Activated CD8-positive, alpha-beta memory T cell treated with anti-CD3 and anti-CD28 coated beads, Interleukin-2, amount 10 ng/mL, durations not matched to agents 7 days and 5 days (primary cell): ENCODE measurements at regions not wholly inside any gene's neighbourhood (a gene's known extent, or its start where the extent isn't known, plus 50 kb on each side); places are given as distances from the start of the nearest gene placed in this dataset.

Experiments
- ATAC-seq: fragments of 150-1000 bp; cut with Tn5 transposase; one replicate; pipeline ENCODE4 v1.10.0; 2021; ENCODE audit warnings: moderate library complexity
- CTCF ChIA-PET: fragments of 350-600 bp; sonication (Branson Sonifier 250); formaldehyde crosslinking; loops from one replicate; lab custom pipeline; 2021; ENCODE audit warnings: antibody characterized with exemption; lab: Charles Lee
- DNase-seq: peaks from one replicate; pipeline ENCODE4 v3.0.0-alpha.2; 2020
- H3K27ac Mint-ChIP-seq: one replicate; pipeline ENCODE4 v1.8.0; 2021; ENCODE audit warnings: mild to moderate bottlenecking, mixed read lengths
- H3K27me3 Mint-ChIP-seq: one replicate; pipeline ENCODE4 v1.8.0; 2021; ENCODE audit warnings: mixed read lengths
- H3K36me3 Mint-ChIP-seq: one replicate; pipeline ENCODE4 v1.8.0; 2021; ENCODE audit warnings: mild to moderate bottlenecking, mixed read lengths
- H3K4me1 Mint-ChIP-seq: one replicate; pipeline ENCODE4 v1.8.0; 2021; ENCODE audit warnings: mixed read lengths
- H3K4me3 Mint-ChIP-seq: one replicate; pipeline ENCODE4 v1.8.0; 2021; ENCODE audit warnings: mild to moderate bottlenecking, moderate library complexity, mixed read lengths
- H3K9me3 Mint-ChIP-seq: one replicate; pipeline ENCODE4 v1.8.0; 2022; ENCODE audit warnings: low read depth, mixed read lengths

DNA sequence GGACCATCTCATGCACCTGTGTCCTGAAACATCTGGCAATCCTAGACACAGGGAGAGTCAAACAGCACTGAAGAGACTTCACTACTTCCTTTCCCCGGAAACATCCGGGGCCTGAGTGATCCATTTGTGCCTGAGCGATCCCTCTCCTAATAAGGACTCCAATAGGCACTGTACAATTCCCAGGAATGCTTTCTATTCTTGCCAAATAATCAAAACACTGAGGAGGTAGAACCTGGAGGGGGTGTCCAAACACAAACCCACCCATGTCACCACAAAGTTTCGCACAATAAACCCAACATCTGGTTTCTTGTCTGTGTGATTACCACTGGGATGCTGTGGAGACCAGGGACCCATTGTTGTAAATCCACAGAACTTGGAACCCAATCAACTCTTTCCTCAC, 205.0 kb downstream of the OPA1 start:
- Mint-ChIP-seq H3K4me3 (no peak overlapping the region), H3K36me3 (no peaks in the 10 kb centered on the region), H3K4me1 (no peaks in the 10 kb centered on the region), H3K27ac (no peak overlapping the region), H3K27me3 (peaks cover 43% of the 10 kb centered on the region), H3K9me3 (no peaks in the 10 kb centered on the region)
- CTCF ChIA-PET = interaction anchor here (1.2 kb wide), 1 partner anchor 535 kb away, joined by 3 read pairs; no protein-coding TSS in a partner anchor
- ATAC-seq (no peak), DNase-seq (no peak)

GRCh38 chr3:193800138-193801043, 207.4 kb downstream of the OPA1 start:
- Mint-ChIP-seq H3K9me3 (no peaks in the 10 kb centered on the region), H3K4me1 (no peaks in the 10 kb centered on the region), H3K27me3 (peaks cover 41% of the 10 kb centered on the region), H3K36me3 (no peaks in the 10 kb centered on the region), H3K4me3 (no peak overlapping the region), H3K27ac (no peak overlapping the region)
- DNase-seq = no peak
- CTCF ChIA-PET = interaction anchor here (1.1 to 1.3 kb wide), 2 partner anchors 20 to 515 kb away, joined by 3 read pairs; no protein-coding TSS in a partner anchor
- no peak for ATAC-seq

GRCh38 chr3:193801097-193801496, 208.1 kb downstream of the OPA1 start:
- Mint-ChIP-seq H3K4me3 (no peak overlapping the region), H3K36me3 (no peaks in the 10 kb centered on the region), H3K4me1 (no peaks in the 10 kb centered on the region), H3K9me3 (no peaks in the 10 kb centered on the region), H3K27ac (no peak overlapping the region), H3K27me3 (peaks cover 41% of the 10 kb centered on the region)
- CTCF ChIA-PET = interaction anchor here (1.1 kb wide), 1 partner anchor 20 kb away, joined by 3 read pairs; no protein-coding TSS in a partner anchor
- no peak for ATAC-seq
- no peak for DNase-seq

- Mint-ChIP-seq H3K4me1 (no peaks in the 10 kb centered on the region), H3K4me3 (no peak overlapping the region)
- no peak for ATAC-seq
Measured at GRCh38 chr3:193803288-193803687, 210.3 kb downstream of the OPA1 start.

DNA sequence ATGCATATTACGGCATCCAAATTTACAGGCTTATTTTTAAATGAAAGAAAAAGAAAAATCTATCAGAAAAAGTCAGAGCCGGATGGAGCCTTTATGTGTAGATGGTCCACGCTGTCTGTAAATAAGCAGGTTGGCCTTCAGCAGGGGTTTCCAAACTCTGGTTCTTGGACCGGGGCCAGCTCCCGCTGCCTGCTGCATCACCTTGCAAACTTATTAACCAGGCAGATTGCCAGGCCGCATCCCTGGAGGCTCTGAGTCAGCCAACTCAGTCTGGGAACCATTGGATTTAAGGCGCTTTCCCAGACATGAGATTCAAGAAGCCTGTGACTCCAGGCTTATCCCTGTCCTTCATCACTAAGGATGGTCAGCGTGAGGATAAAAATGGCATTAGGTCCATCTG, 212.4 kb downstream of the OPA1 start:
- CTCF ChIA-PET = no interaction called here
- H3K27me3 Mint-ChIP-seq = peaks cover 43% of the 10 kb centered on the region
- DNase-seq (no peak), ATAC-seq (no peak)
- no peaks in the 10 kb centered on the region for H3K9me3 Mint-ChIP-seq
- H3K4me1 Mint-ChIP-seq = no peaks in the 10 kb centered on the region
- H3K36me3 Mint-ChIP-seq = no peaks in the 10 kb centered on the region
- H3K27ac Mint-ChIP-seq = no peak overlapping the region
- no peak overlapping the region for H3K4me3 Mint-ChIP-seq

More at GRCh38 chr3:193803288-193803687, 210.3 kb downstream of the OPA1 start:
- H3K27me3 Mint-ChIP-seq = peaks cover 51% of the 10 kb centered on the region
- no peak overlapping the region for H3K27ac Mint-ChIP-seq
- no peak for DNase-seq
- CTCF ChIA-PET = no interaction called here
- no peaks in the 10 kb centered on the region for H3K9me3 Mint-ChIP-seq
- no peaks in the 10 kb centered on the region for H3K36me3 Mint-ChIP-seq

GRCh38 chr3:193808317-193808716, 215.3 kb downstream of the OPA1 start:
- no peaks in the 10 kb centered on the region for H3K36me3 Mint-ChIP-seq
- DNase-seq (no peak), ATAC-seq (no peak)
- no peaks in the 10 kb centered on the region for H3K9me3 Mint-ChIP-seq
- H3K27ac Mint-ChIP-seq = no peak overlapping the region
- H3K4me1 Mint-ChIP-seq = no peaks in the 10 kb centered on the region
- no peak overlapping the region for H3K4me3 Mint-ChIP-seq
- peaks cover 42% of the 10 kb centered on the region for H3K27me3 Mint-ChIP-seq
- CTCF ChIA-PET = no interaction called here

GRCh38 chr3:193809106-193809505, 216.1 kb downstream of the OPA1 start:
- no peak overlapping the region for H3K4me3 Mint-ChIP-seq
- CTCF ChIA-PET = no interaction called here

DNA sequence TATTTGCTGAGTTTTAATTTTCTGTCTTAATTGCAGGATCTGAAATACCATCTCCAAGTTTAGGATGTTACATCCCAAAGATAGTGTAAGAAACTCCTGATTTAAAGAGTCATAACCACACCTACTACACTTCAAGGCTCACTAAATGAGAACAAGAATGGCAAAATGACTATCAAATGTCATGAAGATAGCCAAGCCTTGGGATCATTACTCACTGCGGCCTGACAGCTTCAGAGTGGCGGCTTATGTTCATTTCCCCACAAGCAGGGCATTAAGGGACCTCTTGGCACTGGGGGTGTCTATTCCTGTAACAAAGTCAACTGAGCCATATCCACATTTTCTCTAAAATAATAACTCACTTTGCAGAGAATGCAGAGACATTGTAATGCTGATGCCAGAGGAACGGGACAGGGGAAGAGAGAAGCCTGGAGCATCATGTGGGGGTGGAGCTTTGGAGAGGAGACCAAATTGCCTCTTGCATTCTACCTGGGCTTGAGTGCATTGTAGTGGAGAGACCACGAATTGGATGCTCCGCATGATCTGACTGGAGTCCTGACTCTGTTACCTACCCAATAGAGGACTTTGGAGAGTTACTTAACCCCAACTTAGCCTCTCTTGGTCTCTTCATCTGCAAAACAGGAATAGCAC, 219.2 kb downstream of the OPA1 start:
- no peaks in the 10 kb centered on the region for H3K36me3 Mint-ChIP-seq
- CTCF ChIA-PET = no interaction called here
- H3K9me3 Mint-ChIP-seq = no peaks in the 10 kb centered on the region
- no peaks in the 10 kb centered on the region for H3K4me1 Mint-ChIP-seq
- no peak for ATAC-seq
- DNase-seq = no peak
- H3K27me3 Mint-ChIP-seq = peaks cover 28% of the 10 kb centered on the region
- no peak overlapping the region for H3K27ac Mint-ChIP-seq
- no peak overlapping the region for H3K4me3 Mint-ChIP-seq

More at GRCh38 chr3:193809106-193809505, 216.1 kb downstream of the OPA1 start:
- Mint-ChIP-seq H3K36me3 (no peaks in the 10 kb centered on the region), H3K27me3 (peaks cover 40% of the 10 kb centered on the region), H3K27ac (no peak overlapping the region), H3K4me1 (no peaks in the 10 kb centered on the region), H3K9me3 (no peaks in the 10 kb centered on the region)
- DNase-seq = no peak
- no peak for ATAC-seq

DNA sequence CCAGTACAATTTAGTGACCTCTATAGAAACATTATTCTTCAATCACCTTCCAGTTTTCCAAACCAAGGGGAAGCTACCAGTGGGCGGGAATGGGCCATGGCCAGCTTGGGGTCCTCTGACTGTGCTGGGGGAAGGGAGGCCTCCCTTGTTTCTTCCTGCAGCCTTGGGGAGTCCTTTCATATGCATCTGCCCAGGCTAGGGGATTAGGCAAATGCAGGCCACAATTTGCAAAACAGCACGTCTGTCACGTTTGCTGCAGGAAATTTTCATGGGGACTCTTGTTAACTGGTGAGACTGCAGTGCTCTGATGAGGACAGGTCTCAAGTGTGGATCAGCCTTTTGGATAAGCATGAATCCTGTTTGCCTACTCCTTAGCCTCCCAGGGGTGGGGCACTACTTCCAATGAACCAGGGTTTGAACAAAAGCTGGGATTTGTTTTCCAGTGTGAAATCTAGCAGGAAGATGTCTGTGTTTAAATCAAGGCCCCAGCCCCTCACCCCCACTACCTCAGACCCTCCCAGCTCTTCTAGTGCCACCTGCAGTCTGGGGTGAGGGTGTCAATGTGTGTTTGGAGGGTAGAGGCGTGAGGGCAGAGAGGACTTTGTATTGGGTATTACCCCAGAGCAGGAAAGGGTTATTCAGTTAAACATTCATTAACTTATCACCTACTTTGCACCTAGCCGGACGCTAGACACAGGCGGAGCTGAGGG, 219.9 kb downstream of the OPA1 start:
- Mint-ChIP-seq H3K27ac (no peak overlapping the region), H3K27me3 (peaks cover 21% of the 10 kb centered on the region), H3K4me1 (no peaks in the 10 kb centered on the region), H3K4me3 (no peak overlapping the region), H3K9me3 (no peaks in the 10 kb centered on the region), H3K36me3 (no peaks in the 10 kb centered on the region)
- no peak for DNase-seq
- no peak for ATAC-seq
- CTCF ChIA-PET = no interaction called here

DNA sequence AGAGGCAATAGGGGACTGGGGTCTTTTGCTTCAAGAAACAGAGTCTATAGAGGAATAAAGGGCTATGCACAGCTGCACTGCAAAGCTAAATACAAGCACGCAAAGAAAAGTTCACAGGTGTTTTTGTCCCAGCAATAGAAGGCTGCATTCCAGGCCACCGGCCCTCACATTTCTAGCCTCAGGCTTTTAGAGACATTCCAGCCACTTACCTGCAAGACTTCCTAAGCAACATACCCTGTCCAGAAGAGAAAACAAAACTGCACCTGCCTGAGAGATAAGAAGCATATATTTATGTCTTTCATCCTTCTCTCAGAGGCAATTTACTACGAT, 220.5 kb downstream of the OPA1 start:
- Mint-ChIP-seq H3K9me3 (no peaks in the 10 kb centered on the region), H3K36me3 (no peaks in the 10 kb centered on the region), H3K27ac (no peak overlapping the region), H3K4me3 (no peak overlapping the region), H3K27me3 (peaks cover 18% of the 10 kb centered on the region), H3K4me1 (no peaks in the 10 kb centered on the region)
- no peak for ATAC-seq
- DNase-seq = no peak
- CTCF ChIA-PET = no interaction called here

GRCh38 chr3:193814166-193814892, 221.3 kb downstream of the OPA1 start:
- DNase-seq (no peak), ATAC-seq (no peak)
- Mint-ChIP-seq H3K9me3 (no peaks in the 10 kb centered on the region), H3K4me3 (no peak overlapping the region), H3K27ac (no peak overlapping the region), H3K4me1 (no peaks in the 10 kb centered on the region), H3K36me3 (no peaks in the 10 kb centered on the region), H3K27me3 (peaks cover 18% of the 10 kb centered on the region)
- CTCF ChIA-PET = no interaction called here

DNA sequence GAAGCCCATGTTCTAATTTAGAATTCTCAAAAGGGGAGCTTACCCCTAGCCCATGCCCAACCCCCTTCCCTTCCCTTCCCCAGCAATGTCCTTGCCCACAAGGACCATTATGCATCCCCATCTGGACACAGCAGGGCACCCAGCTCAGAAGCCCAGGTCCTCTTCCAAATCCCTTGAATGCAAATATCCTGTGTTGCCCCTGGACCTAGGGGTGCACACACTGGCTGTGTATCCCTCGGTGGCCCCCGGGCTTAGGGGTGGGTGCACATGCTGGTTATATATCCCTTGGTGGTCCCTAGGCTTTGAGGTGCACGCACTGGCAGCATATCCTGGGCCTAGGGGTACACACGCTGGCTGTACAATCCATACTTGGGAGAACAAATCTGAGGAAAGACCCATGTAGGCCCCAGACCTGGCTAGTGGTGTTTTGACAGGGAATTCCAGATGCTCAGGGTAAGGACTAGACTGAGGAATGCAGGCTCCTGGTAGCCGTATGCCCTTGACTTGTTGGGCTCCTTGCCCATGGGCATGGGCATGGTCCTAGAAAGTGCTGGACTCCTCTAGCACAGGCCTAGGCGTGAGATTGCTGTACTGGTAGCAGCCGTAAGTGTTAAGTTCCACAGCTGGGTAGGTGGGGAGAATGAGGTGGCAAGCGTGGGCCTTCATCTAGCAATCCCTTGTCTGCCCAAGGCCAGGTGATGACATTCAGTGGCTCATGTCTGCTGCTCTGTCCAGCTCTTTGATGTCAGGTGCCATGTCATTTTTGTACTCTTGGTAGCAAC, 222.4 kb downstream of the OPA1 start:
- no peak for ATAC-seq
- DNase-seq = no peak
- CTCF ChIA-PET = no interaction called here
- Mint-ChIP-seq H3K4me3 (no peak overlapping the region), H3K36me3 (no peaks in the 10 kb centered on the region), H3K27me3 (peaks cover 21% of the 10 kb centered on the region), H3K27ac (no peak overlapping the region), H3K9me3 (no peaks in the 10 kb centered on the region), H3K4me1 (no peaks in the 10 kb centered on the region)
